ENCODE measurements at regions not wholly inside any gene's neighbourhood (a gene's known extent, or its start where the extent isn't known, plus 50 kb on each side); places are given as distances from the start of the nearest gene placed in this dataset.

DNA sequence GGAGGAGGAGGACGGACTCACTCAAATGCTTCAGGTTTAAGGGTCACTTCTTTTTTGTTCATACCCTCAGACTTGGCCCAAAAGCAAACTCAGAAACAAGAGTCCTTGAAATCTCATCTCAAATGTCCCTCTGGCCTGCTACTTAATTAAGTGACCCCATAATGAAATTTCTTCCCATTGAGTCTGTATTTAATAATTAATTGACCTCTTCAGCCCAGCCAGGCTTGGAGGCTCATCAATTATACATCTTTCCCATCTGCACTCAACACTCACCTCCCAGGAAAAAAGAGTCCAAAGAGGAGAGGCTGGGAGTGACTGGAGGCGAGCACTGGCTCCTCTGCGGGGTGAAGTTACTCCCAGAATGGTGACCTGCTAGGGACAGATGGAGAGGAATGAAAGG is 90.5 kb upstream of the EYA2 start:
- intact Hi-C loops (cut with micrococcal nuclease), result no loop called here
- no peak overlapping the region for H3K27ac Mint-ChIP-seq
- Histone ChIP-seq H3K27me3 (ENCODE audit: control insufficient read depth, insufficient read depth, low read length) (no peaks in the 10 kb centered on the region), H3K9me3 (ENCODE audit: control insufficient read depth, insufficient read depth, low read length) (no peaks in the 10 kb centered on the region), H3K27ac (ENCODE audit: low read length) (no peak overlapping the region), H3K36me3 (ENCODE audit: control insufficient read depth, insufficient read depth, low read length) (no peaks in the 10 kb centered on the region), H3K4me1 (ENCODE audit: control insufficient read depth, insufficient read depth, low read length) (no peaks in the 10 kb centered on the region), H3K4me3 (ENCODE audit: low read length) (no peak overlapping the region)
- no peak for ATAC-seq
- no peaks in the 10 kb centered on the region for H3K9me3 Mint-ChIP-seq
- WGBS (ENCODE audit: insufficient coverage), result 92% methylated on average over 2 of the region's 3 CpGs
- no peaks in the 10 kb centered on the region for H3K36me3 Mint-ChIP-seq
- H3K27me3 Mint-ChIP-seq (ENCODE audit: low read depth in 2 of 2), result peaks cover 22 to 49% of the 10 kb centered on the region in 2 donors
- TF ChIP-seq, protein P1, sequence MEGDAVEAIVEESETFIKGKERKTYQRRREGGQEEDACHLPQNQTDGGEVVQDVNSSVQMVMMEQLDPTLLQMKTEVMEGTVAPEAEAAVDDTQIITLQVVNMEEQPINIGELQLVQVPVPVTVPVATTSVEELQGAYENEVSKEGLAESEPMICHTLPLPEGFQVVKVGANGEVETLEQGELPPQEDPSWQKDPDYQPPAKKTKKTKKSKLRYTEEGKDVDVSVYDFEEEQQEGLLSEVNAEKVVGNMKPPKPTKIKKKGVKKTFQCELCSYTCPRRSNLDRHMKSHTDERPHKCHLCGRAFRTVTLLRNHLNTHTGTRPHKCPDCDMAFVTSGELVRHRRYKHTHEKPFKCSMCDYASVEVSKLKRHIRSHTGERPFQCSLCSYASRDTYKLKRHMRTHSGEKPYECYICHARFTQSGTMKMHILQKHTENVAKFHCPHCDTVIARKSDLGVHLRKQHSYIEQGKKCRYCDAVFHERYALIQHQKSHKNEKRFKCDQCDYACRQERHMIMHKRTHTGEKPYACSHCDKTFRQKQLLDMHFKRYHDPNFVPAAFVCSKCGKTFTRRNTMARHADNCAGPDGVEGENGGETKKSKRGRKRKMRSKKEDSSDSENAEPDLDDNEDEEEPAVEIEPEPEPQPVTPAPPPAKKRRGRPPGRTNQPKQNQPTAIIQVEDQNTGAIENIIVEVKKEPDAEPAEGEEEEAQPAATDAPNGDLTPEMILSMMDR (IDR thresholded peaks at IDR 0.05), result no peak
- no peaks in the 10 kb centered on the region for H3K4me1 Mint-ChIP-seq
- no peak overlapping the region for H3K4me3 Mint-ChIP-seq
- no peak for DNase-seq

GRCh38 chr20:46805836-46806235 is 88.8 kb upstream of the EYA2 start:
- Mint-ChIP-seq H3K27me3 (ENCODE audit: low read depth in 2 of 2) (peaks cover 34 to 64% of the 10 kb centered on the region in 2 donors), H3K27ac (no peak overlapping the region), H3K4me3 (no peak overlapping the region), H3K4me1 (no peaks in the 10 kb centered on the region), H3K9me3 (no peaks in the 10 kb centered on the region), H3K36me3 (no peaks in the 10 kb centered on the region)
- intact Hi-C loops (cut with micrococcal nuclease), result no loop called here
- 98% methylated on average over 9 of the region's 9 CpGs for WGBS (ENCODE audit: insufficient coverage)
- DNase-seq (no peak), ATAC-seq (no peak)
- Histone ChIP-seq H3K27ac (ENCODE audit: low read length) (no peak overlapping the region), H3K27me3 (ENCODE audit: control insufficient read depth, insufficient read depth, low read length) (peaks cover 3% of the 10 kb centered on the region), H3K36me3 (ENCODE audit: control insufficient read depth, insufficient read depth, low read length) (no peaks in the 10 kb centered on the region), H3K4me3 (ENCODE audit: low read length) (no peak overlapping the region), H3K9me3 (ENCODE audit: control insufficient read depth, insufficient read depth, low read length) (no peaks in the 10 kb centered on the region), H3K4me1 (ENCODE audit: control insufficient read depth, insufficient read depth, low read length) (no peaks in the 10 kb centered on the region)
- TF ChIP-seq, protein P1 (IDR thresholded peaks at IDR 0.05), result no peak

DNA sequence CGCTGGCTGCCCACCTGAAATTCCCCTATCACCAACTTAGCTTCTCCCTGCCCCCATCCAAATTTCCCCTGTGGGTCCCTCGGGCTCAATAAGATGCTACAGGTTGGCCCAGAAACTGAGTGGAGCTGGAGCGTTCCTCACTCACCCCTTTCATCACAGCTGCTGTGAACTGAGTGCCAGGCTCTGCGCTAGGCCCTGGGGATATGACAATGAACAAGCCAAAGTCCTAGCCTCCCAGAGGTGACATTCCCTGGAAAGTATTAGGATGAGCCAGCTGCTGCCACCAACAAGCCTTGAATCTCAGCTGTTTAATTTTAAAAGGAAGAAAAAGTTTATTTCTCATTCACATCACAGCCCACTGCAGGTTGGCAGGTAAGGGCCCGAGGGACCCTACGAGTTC is 86.6 kb upstream of the EYA2 start:
- no peak for DNase-seq
- no peak overlapping the region for H3K4me3 ChIP-seq (ENCODE audit: low read length)
- H3K4me1 ChIP-seq (ENCODE audit: control insufficient read depth, insufficient read depth, low read length), result no peaks in the 10 kb centered on the region
- H3K27me3 ChIP-seq (ENCODE audit: control insufficient read depth, insufficient read depth, low read length), result peaks cover 5% of the 10 kb centered on the region
- ATAC-seq, result no peak
- no peak overlapping the region for H3K27ac ChIP-seq (ENCODE audit: low read length)
- H3K9me3 Mint-ChIP-seq, result no peaks in the 10 kb centered on the region
- H3K27ac Mint-ChIP-seq, result no peak overlapping the region
- no peaks in the 10 kb centered on the region for H3K36me3 Mint-ChIP-seq
- 87% methylated on average over 4 of the region's 6 CpGs for WGBS (ENCODE audit: insufficient coverage)
- H3K36me3 ChIP-seq (ENCODE audit: control insufficient read depth, insufficient read depth, low read length), result no peaks in the 10 kb centered on the region
- H3K27me3 Mint-ChIP-seq (ENCODE audit: low read depth in 2 of 2), result peaks cover 33 to 50% of the 10 kb centered on the region in 2 donors
- TF ChIP-seq, protein P1 (IDR thresholded peaks at IDR 0.05), result no peak
- no peak overlapping the region for H3K4me3 Mint-ChIP-seq
- no peaks in the 10 kb centered on the region for H3K4me1 Mint-ChIP-seq
- intact Hi-C loops (cut with micrococcal nuclease), result no loop called here
- H3K9me3 ChIP-seq (ENCODE audit: control insufficient read depth, insufficient read depth, low read length), result no peaks in the 10 kb centered on the region

DNA sequence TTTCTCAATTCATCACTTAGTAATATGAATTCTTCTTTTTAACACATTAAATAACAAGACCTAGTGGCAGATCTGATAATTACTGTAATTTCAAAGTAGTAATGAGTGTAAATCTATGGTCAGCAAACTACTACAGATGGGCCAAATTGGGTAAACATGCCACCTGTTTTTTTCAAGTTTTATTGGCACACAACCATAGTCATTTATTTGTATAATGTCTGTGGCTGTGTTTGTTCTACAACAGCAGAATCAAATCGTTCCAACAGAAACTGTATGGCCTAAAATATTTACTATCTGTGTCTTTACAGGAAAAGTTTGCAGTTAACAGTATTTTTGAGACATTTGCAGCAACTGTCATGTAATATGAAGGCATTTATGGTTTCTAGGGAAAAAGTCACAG is 86.1 kb upstream of the EYA2 start:
- no peak overlapping the region for H3K27ac ChIP-seq (ENCODE audit: low read length)
- peaks cover 5% of the 10 kb centered on the region for H3K27me3 ChIP-seq (ENCODE audit: control insufficient read depth, insufficient read depth, low read length)
- no peak for DNase-seq
- no peaks in the 10 kb centered on the region for H3K36me3 ChIP-seq (ENCODE audit: control insufficient read depth, insufficient read depth, low read length)
- no peak for ATAC-seq
- intact Hi-C loops (cut with micrococcal nuclease), result no loop called here
- no peaks in the 10 kb centered on the region for H3K9me3 Mint-ChIP-seq
- H3K36me3 Mint-ChIP-seq, result no peaks in the 10 kb centered on the region
- no peaks in the 10 kb centered on the region for H3K4me1 ChIP-seq (ENCODE audit: control insufficient read depth, insufficient read depth, low read length)
- no peaks in the 10 kb centered on the region for H3K4me1 Mint-ChIP-seq
- TF ChIP-seq, protein P1 (IDR thresholded peaks at IDR 0.05), result no peak
- peaks cover 28 to 53% of the 10 kb centered on the region in 2 donors for H3K27me3 Mint-ChIP-seq (ENCODE audit: low read depth in 2 of 2)
- H3K4me3 Mint-ChIP-seq, result no peak overlapping the region
- 60% methylated on average over 1 of the region's 1 CpG for WGBS (ENCODE audit: insufficient coverage)
- no peak overlapping the region for H3K27ac Mint-ChIP-seq
- H3K4me3 ChIP-seq (ENCODE audit: low read length), result no peak overlapping the region
- H3K9me3 ChIP-seq (ENCODE audit: control insufficient read depth, insufficient read depth, low read length), result no peaks in the 10 kb centered on the region
